ENCODE measurements at regions not wholly inside any gene's neighbourhood (a gene's known extent, or its start where the extent isn't known, plus 50 kb on each side); places are given as distances from the start of the nearest gene placed in this dataset.
"Not testable (repeated sequence)": the region's sequence is repeated elsewhere in the genome, so short reads cannot be mapped to it uniquely, and the experiment has no call there.

GRCh38 chr10:86579883-86580520 is 58.4 kb upstream of the WAPL start:
- no peak for DNase-seq (ENCODE audit: low read depth)

- no peak for DNase-seq (ENCODE audit: low read depth)
These were observed 58.9 kb upstream of the WAPL start for GRCh38 chr10:86580521-86580891.

GRCh38 chr10:86583983-86584382 is 62.4 kb upstream of the WAPL start:
- DNase-seq (ENCODE audit: low read depth) = no peak

- peak; percentile 59 for DNase-seq (ENCODE audit: low read depth)
These were observed 63.7 kb upstream of the WAPL start for GRCh38 chr10:86585037-86585929.

- DNase-seq (ENCODE audit: low read depth) = no peak
These were observed 64.9 kb upstream of the WAPL start for GRCh38 chr10:86586516-86586915.

GRCh38 chr10:86588781-86589180 is 65.6 kb upstream of the OPN4 start:
- not testable (repeated sequence) for DNase-seq (ENCODE audit: low read depth)

- no peak for DNase-seq (ENCODE audit: low read depth)
These were observed 62.9 kb upstream of the OPN4 start for GRCh38 chr10:86591436-86591835.

- no peak for DNase-seq (ENCODE audit: low read depth)
These were observed 61.9 kb upstream of the OPN4 start for GRCh38 chr10:86592413-86592812.

- no peak for DNase-seq (ENCODE audit: low read depth)
These were observed 59.8 kb upstream of the OPN4 start for GRCh38 chr10:86594535-86594934.

GRCh38 chr10:86595496-86595895 is 58.9 kb upstream of the OPN4 start:
- no peak for DNase-seq (ENCODE audit: low read depth)

- no peak for DNase-seq (ENCODE audit: low read depth)
These were observed 58.1 kb upstream of the OPN4 start for GRCh38 chr10:86596266-86596665.

- DNase-seq (ENCODE audit: low read depth) = no peak
These were observed 57.0 kb upstream of the OPN4 start for GRCh38 chr10:86597306-86597705.

GRCh38 chr10:86598151-86598550 is 56.2 kb upstream of the OPN4 start:
- DNase-seq (ENCODE audit: low read depth) = no peak

- no peak for DNase-seq (ENCODE audit: low read depth)
These were observed 55.3 kb upstream of the OPN4 start for GRCh38 chr10:86599041-86599440.

- no peak for DNase-seq (ENCODE audit: low read depth)
These were observed 54.6 kb upstream of the OPN4 start for GRCh38 chr10:86599729-86600128.

GRCh38 chr10:86600296-86600695 is 54.1 kb upstream of the OPN4 start:
- DNase-seq (ENCODE audit: low read depth) = no peak

GRCh38 chr10:86601956-86602602 is 52.3 kb upstream of the OPN4 start:
- DNase-seq (ENCODE audit: low read depth) = no peak

- no peak for DNase-seq (ENCODE audit: low read depth)
These were observed 51.1 kb upstream of the OPN4 start for GRCh38 chr10:86603256-86603655.
